ENCODE measurements at regions not wholly inside any gene's neighbourhood (a gene's known extent, or its start where the extent isn't known, plus 50 kb on each side); places are given as distances from the start of the nearest gene placed in this dataset.

DNA sequence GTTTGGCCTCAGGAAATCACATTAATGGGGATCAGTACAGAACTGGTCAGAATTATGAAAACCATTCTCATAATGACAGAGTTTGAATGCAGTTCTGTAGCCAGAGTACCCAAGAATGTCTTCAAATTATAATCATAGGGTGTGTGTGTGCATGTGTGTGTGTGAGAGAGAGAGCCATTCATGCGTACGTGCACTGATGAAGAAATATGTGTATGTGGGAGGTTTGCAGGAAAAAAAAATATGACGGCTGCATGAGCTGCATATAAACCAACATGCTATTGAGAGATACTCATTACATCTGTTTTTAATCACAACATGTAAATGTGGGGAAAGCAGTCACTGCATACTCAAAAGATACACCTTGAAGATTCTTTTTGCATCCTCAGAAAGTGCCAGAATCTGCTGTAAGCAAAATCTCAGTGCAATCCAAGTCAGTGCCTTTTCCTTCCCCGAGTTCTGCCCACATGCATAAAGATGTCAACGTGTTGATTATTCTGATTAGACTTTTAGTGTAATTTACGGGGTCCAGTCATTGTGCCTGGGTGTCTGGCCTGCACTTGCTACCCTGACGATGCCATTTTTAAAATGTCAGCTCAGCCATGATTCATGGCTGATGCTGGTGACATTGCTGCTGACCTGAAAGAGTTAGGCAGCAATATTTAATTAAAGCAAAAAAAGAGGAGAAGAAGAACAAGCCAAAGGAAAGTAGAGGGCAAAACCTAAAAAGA, 378.7 kb upstream of the ZFHX3 start:
- Histone ChIP-seq H3K9me2 (ENCODE audit: insufficient read depth, low read length) (no peaks in the 10 kb centered on the region), H3K36me3 (ENCODE audit: insufficient read depth, low read length) (no peaks in the 10 kb centered on the region), H4K20me1 (ENCODE audit: insufficient read depth, low read length) (no peaks in the 10 kb centered on the region), H3K79me2 (ENCODE audit: insufficient read depth, low read depth, low read length) (no peaks in the 10 kb centered on the region), H3K27ac (ENCODE audit: low read depth, low read length, poor library complexity, severe bottlenecking) (no peak overlapping the region), H2AFZ (ENCODE audit: low read length) (no peak overlapping the region), H3K4me1 (ENCODE audit: insufficient read depth, low read length, poor library complexity, severe bottlenecking) (no peaks in the 10 kb centered on the region), H3K4me3 (ENCODE audit: low read depth, low read length, poor library complexity, severe bottlenecking) (no peak overlapping the region), H3K4me2 (ENCODE audit: low read length) (no peak overlapping the region), H3K9me3 (ENCODE audit: low read length) (no peaks in the 10 kb centered on the region)
- TF ChIP-seq, protein P1, sequence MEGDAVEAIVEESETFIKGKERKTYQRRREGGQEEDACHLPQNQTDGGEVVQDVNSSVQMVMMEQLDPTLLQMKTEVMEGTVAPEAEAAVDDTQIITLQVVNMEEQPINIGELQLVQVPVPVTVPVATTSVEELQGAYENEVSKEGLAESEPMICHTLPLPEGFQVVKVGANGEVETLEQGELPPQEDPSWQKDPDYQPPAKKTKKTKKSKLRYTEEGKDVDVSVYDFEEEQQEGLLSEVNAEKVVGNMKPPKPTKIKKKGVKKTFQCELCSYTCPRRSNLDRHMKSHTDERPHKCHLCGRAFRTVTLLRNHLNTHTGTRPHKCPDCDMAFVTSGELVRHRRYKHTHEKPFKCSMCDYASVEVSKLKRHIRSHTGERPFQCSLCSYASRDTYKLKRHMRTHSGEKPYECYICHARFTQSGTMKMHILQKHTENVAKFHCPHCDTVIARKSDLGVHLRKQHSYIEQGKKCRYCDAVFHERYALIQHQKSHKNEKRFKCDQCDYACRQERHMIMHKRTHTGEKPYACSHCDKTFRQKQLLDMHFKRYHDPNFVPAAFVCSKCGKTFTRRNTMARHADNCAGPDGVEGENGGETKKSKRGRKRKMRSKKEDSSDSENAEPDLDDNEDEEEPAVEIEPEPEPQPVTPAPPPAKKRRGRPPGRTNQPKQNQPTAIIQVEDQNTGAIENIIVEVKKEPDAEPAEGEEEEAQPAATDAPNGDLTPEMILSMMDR (conservative IDR thresholded peaks at IDR 0.05; ENCODE audit: low read length) = no peak
- no peak for TF ChIP-seq EZH2phosphoT487 (IDR thresholded peaks at IDR 0.05; ENCODE audit: borderline replicate concordance, low read depth, low read length)
- BruUV-seq (replicated peaks) = no TSS peak
- POLR2A ChIA-PET = interaction anchor here (0.9 kb wide), 1 partner anchor 12 kb away, joined by 3 read pairs; no protein-coding TSS in a partner anchor
- CTCF ChIA-PET (ENCODE audit: unreplicated experiment) = no interaction called here
- intact Hi-C loops (cut with micrococcal nuclease; ENCODE audit: unreplicated experiment) = no loop called here
- DNase-seq (ENCODE audit: low spot score) = no peak

DNA sequence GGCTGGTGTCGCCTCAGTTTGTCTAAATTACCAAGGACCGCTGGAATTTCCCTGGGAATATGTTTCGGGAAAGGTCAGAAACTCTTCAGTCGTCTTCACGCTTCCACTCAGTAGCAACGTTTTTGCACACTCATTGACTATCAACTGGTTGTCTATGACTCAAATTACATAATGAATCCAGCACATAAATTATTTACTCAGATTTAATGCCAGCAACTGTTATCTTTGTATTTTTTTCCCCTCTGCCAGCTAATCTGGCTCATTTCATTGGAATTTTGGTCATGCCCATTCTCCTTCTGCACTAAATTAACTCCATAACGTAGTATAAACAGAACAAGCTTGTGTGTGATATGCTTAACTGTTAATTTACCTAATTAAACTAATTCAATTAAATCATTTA, 372.7 kb upstream of the ZFHX3 start:
- no peaks in the 10 kb centered on the region for H3K4me1 ChIP-seq (ENCODE audit: insufficient read depth, low read length, poor library complexity, severe bottlenecking)
- H3K4me3 ChIP-seq (ENCODE audit: low read depth, low read length, poor library complexity, severe bottlenecking) = no peak overlapping the region
- no peak overlapping the region for H3K27ac ChIP-seq (ENCODE audit: low read depth, low read length, poor library complexity, severe bottlenecking)
- no TSS peak for BruUV-seq (replicated peaks)
- no peak overlapping the region for H3K4me2 ChIP-seq (ENCODE audit: low read length)
- no peak for TF ChIP-seq EZH2phosphoT487 (IDR thresholded peaks at IDR 0.05; ENCODE audit: borderline replicate concordance, low read depth, low read length)
- TF ChIP-seq, protein P1 (conservative IDR thresholded peaks at IDR 0.05; ENCODE audit: low read length) = no peak
- H3K9me3 ChIP-seq (ENCODE audit: low read length) = no peaks in the 10 kb centered on the region
- H2AFZ ChIP-seq (ENCODE audit: low read length) = no peak overlapping the region
- intact Hi-C loops (cut with micrococcal nuclease; ENCODE audit: unreplicated experiment) = no loop called here
- H3K9me2 ChIP-seq (ENCODE audit: insufficient read depth, low read length) = no peaks in the 10 kb centered on the region
- no peaks in the 10 kb centered on the region for H4K20me1 ChIP-seq (ENCODE audit: insufficient read depth, low read length)
- ChIA-PET CTCF (ENCODE audit: unreplicated experiment) (no interaction called here), POLR2A (no interaction called here)
- H3K36me3 ChIP-seq (ENCODE audit: insufficient read depth, low read length) = no peaks in the 10 kb centered on the region
- no peaks in the 10 kb centered on the region for H3K79me2 ChIP-seq (ENCODE audit: insufficient read depth, low read depth, low read length)
- DNase-seq (ENCODE audit: low spot score) = no peak

DNA sequence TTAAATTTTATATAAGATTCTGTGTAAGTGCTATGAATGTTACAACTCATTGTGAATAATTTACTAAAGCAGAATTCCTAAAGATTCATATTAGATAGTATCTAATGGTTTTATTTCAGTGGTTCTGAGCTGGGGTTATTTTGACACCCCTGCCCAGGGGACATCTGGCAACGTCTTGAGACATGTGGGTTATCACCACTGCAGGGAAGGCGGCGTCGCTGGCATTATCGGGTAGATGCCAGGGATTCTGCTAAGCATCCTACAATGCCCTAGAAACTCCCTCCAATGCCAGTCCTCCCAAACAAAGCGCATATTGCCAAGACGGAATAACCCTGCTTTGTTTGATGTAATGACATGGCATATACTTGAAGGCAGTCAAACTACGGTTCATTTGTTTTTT, 372.3 kb upstream of the ZFHX3 start:
- H3K4me1 ChIP-seq (ENCODE audit: insufficient read depth, low read length, poor library complexity, severe bottlenecking) = no peaks in the 10 kb centered on the region
- H3K36me3 ChIP-seq (ENCODE audit: insufficient read depth, low read length) = no peaks in the 10 kb centered on the region
- CTCF ChIA-PET (ENCODE audit: unreplicated experiment) = no interaction called here
- POLR2A ChIA-PET = no interaction called here
- no peaks in the 10 kb centered on the region for H3K9me3 ChIP-seq (ENCODE audit: low read length)
- TF ChIP-seq, protein P1 (conservative IDR thresholded peaks at IDR 0.05; ENCODE audit: low read length) = no peak
- TF ChIP-seq EZH2phosphoT487 (IDR thresholded peaks at IDR 0.05; ENCODE audit: borderline replicate concordance, low read depth, low read length) = no peak
- DNase-seq (ENCODE audit: low spot score) = no peak
- no peaks in the 10 kb centered on the region for H3K9me2 ChIP-seq (ENCODE audit: insufficient read depth, low read length)
- no peaks in the 10 kb centered on the region for H4K20me1 ChIP-seq (ENCODE audit: insufficient read depth, low read length)
- BruUV-seq (replicated peaks) = no TSS peak
- no peak overlapping the region for H3K4me2 ChIP-seq (ENCODE audit: low read length)
- H3K4me3 ChIP-seq (ENCODE audit: low read depth, low read length, poor library complexity, severe bottlenecking) = no peak overlapping the region
- no peak overlapping the region for H2AFZ ChIP-seq (ENCODE audit: low read length)
- H3K27ac ChIP-seq (ENCODE audit: low read depth, low read length, poor library complexity, severe bottlenecking) = no peak overlapping the region
- H3K79me2 ChIP-seq (ENCODE audit: insufficient read depth, low read depth, low read length) = no peaks in the 10 kb centered on the region
- intact Hi-C loops (cut with micrococcal nuclease; ENCODE audit: unreplicated experiment) = no loop called here

All from OCI-LY7 (cell line).